ENCODE measurements at regions not wholly inside any gene's neighbourhood (a gene's known extent, or its start where the extent isn't known, plus 50 kb on each side); places are given as distances from the start of the nearest gene placed in this dataset.

- no peak for TF ChIP-seq CTCF (IDR thresholded peaks at IDR 0.05)
- no peak for TF ChIP-seq POLR2AphosphoS5 (IDR thresholded peaks at IDR 0.05)
Observed at GRCh38 chr4:3628868-3629175, 96.6 kb upstream of the LRPAP1 start.
